ENCODE measurements at regions not wholly inside any gene's neighbourhood (a gene's known extent, or its start where the extent isn't known, plus 50 kb on each side); places are given as distances from the start of the nearest gene placed in this dataset.
"Not testable (repeated sequence)": the region's sequence is repeated elsewhere in the genome, so short reads cannot be mapped to it uniquely, and the experiment has no call there.

DNA sequence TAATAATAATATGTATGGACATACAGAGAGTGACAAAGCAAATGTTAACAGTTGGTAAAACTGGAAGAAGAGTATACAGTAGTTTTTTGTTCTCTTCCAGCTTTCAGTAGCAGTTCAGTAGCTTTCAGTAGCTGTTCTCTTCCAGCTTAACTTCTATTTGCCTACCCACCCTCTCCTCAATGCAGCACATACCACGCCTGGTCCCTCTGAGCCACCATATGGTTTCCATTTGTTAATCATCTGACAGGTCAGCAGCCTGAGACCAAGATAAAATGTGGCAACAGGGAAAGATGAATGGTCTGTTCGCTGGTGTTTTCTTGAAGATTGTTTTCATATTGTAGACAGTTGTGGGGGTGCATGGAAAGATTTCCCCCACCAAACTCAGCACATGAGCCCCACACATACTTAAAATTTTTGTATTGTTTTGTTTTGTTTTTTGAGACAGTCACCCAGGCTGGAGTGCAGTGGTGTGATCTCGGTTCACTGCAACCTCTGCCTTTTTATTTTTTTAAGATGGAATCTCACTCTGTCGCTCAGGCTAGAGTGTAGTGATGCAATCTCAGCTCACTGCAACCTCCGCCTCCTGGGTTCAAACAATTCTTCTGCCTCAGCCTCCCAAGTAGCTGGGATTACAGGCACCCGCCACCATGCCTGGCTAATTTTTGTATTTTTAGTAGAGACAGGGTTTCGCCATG lies 56.8 kb downstream of the ATP6V0E2 start:
- not testable (repeated sequence) for DNase-seq

DNA sequence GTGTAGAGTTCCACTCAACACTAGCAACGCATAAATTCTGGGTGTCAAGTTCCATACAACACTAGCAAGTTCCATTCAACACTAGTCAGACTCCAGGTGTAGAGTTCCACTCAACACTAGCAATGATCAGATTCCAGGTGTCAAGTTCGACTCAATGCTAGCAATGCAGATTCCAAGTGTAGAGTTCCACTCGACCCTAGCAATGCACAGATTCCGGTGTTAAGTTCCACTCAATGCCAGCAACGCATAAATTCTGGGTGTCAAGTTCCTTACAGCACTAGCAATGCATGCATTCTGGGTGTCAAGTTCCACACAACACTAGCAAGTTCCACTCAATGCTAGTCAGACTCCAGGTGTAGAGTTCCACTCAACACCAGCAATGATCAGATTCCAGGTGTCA lies 60.0 kb downstream of the ATP6V0E2 start:
- not testable (repeated sequence) for DNase-seq

DNA sequence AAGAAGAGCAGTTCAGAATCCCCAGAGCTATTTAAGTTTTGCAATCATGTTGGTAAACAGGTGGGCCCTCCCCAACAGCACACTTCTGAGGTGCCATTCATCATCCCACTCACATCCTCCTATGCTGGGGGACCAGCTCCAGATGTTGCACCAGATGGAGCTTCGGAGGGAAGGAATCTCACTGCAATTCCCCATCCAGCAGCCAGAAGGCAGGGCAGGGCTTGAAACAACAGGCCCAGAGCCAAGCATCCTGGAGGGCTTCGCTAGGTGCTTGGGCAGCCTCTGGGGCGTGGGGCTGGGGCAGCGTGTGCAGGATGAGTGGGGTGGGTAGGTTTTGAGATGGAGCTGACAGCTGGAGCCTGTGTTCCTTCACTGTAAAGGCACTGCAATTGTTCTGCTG lies 73.6 kb downstream of the ATP6V0E2 start:
- DNase-seq, result not testable (repeated sequence)

GRCh38 chr7:149948444-149948843 lies 74.7 kb downstream of the ATP6V0E2 start:
- not testable (repeated sequence) for DNase-seq

DNA sequence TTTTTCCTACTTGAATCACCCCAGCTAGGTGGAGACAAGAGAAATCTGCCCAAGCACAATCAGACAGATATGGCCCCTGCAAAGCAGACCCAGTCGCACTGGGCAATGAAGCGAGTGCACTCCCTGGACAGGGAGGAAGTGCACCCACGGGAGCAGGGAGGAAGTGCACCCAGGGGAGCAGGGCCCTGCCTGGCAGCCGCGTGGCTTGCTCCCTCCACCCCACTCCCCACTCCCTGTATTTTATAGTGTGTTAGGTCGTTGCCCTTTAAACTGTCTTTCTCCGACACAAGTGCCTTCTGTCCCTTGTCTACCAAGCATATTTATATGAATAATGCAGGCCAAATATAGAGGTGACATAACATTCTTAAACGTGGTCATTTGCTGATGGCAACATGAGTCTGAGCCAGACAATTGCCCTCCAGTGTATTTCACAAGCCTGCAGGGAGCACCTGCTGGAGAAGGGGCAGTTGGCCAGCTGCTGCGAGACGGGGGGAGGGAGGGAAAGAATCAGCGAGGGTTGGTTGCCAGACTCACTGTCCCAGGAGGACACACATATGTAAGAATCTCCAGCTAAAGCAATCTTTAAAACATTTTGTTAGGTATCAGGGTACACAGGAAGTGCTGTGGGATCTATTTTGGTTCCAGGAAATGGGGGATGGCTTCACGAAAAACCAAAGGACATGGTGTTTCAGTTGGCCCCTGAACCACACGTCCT lies 76.3 kb downstream of the ATP6V0E2 start:
- DNase-seq, result not testable (repeated sequence)

DNA sequence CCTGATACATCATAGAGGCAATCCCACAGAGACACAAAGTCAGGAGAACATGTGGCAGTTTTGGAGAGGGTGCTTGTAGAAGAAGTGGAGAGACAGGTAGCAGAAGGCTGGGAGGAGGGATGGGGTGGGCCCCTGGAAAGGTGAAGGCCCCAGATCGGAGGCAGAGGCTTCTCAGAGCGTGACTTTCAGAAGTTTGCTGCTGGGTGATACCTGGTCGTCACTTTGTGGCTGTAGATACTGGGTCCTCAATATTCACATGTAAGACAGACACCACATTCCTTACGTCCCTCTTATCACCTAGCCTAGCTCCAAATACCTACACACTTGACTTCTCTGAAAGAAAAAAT lies 76.8 kb downstream of the ATP6V0E2 start:
- DNase-seq, result not testable (repeated sequence)

DNA sequence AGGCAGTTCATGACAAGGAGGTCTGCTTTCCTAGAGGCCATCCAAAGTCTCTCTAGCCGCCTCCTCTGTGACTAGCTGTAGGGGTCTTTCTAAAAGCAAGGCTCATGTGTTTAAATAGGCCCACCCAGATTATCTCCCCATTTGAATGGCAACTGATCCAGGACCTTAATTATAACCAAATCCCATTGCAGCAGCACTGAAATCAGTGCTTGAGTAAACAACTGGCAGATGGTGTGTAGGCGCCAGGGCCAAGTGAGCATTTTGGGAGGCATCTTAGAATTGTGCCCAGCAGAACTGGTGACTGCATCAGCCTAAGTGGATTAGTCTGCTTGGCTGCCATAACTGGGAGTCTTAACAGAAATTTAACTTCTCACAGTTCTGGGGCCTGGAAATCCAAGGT lies 77.8 kb downstream of the ATP6V0E2 start:
- not testable (repeated sequence) for DNase-seq

- not testable (repeated sequence) for DNase-seq
Measured at GRCh38 chr7:149958880-149959279, 85.1 kb downstream of the ATP6V0E2 start.

DNA sequence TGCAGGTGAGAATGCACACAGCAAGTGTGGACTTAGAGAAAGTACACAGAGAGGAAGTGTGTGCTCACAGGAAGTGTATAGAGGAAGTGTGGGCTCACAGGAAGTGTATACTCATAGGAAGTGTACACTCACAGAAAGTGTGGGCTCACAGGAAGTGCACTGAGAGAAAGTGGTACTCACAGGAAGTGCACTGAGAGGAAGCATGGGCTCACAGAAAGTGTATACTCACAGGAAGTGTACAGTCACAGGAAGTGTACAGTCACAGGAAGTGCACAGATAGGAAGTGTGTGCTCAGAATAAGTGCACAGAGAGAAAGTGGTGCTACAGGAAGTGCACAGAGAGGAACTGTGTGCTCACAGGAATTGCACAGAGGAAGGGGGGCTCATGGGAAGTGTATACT lies 87.1 kb downstream of the ATP6V0E2 start:
- DNase-seq, result not testable (repeated sequence)

GRCh38 chr7:149961878-149962277 lies 88.1 kb downstream of the ATP6V0E2 start:
- DNase-seq, result not testable (repeated sequence)

- not testable (repeated sequence) for DNase-seq
Measured at GRCh38 chr7:149962685-149963319, 89.0 kb downstream of the ATP6V0E2 start.

- DNase-seq, result not testable (repeated sequence)
Measured at GRCh38 chr7:149963985-149964384, 90.2 kb downstream of the ATP6V0E2 start.

- not testable (repeated sequence) for DNase-seq
Measured at GRCh38 chr7:149966444-149966843, 92.7 kb downstream of the ATP6V0E2 start.

- DNase-seq, result not testable (repeated sequence)
Measured at GRCh38 chr7:149972977-149973376, 99.2 kb downstream of the ATP6V0E2 start.

DNA sequence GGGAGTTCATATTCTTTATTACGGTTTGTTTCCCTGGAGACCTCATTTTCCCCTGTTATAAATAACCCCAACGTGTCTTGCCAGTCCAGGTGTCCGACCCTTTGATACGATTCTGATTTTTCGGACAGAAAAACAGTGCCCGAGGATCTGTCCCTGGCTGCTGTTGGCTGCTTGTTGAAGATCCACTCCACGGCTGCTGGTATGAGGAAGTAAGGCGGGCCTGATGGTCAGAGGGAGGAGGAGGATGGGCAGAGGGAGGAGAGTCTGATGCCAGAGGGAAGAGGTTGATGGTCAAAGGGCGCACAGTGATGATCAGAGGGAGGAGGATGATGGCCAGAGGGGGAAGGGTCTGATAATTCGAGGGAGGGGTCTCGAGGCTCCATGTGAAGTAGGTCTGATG lies 99.9 kb downstream of the ATP6V0E2 start:
- not testable (repeated sequence) for DNase-seq

DNA sequence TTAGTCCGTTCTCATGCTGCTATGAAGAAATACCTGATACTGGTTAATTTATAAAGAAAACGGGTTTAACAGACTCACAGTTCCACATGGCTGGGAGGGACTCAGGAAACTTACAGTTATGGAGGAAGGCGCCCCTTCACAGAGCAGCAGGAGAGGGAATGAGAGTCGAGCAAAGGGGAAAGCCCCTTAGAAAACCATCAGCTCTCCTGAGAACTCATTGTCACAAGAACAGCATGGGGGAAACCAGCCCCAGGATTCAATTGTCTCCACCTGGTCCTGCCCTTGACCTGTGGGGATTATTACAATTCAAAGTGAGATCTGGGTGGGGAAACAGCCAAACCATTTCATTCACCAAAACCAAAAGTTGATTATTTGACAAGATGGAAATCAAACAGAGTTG lies 101.8 kb downstream of the ATP6V0E2 start:
- not testable (repeated sequence) for DNase-seq

- not testable (repeated sequence) for DNase-seq
Measured at GRCh38 chr7:149978537-149978936, 104.8 kb downstream of the ATP6V0E2 start.

GRCh38 chr7:149978944-149979343 lies 105.2 kb downstream of the ATP6V0E2 start:
- DNase-seq, result not testable (repeated sequence)

- not testable (repeated sequence) for DNase-seq
Measured at GRCh38 chr7:149982537-149983112, 108.9 kb downstream of the ATP6V0E2 start.

GRCh38 chr7:149986866-149987265 lies 113.1 kb downstream of the ATP6V0E2 start:
- not testable (repeated sequence) for DNase-seq

- DNase-seq, result not testable (repeated sequence)
Measured at GRCh38 chr7:149991652-149992302, 118.0 kb downstream of the ATP6V0E2 start.

- not testable (repeated sequence) for DNase-seq
Measured at GRCh38 chr7:149992366-149992765, 118.6 kb downstream of the ATP6V0E2 start.

All from NCI-H1930 (cell line).